ENCODE measurements at regions not wholly inside any gene's neighbourhood (a gene's known extent, or its start where the extent isn't known, plus 50 kb on each side); places are given as distances from the start of the nearest gene placed in this dataset.

GRCh38 chr5:29550523-29550922 is 1643.0 kb upstream of the CDH6 start:
- TF ChIP-seq CTCF (IDR thresholded peaks at IDR 0.05; ENCODE audit: insufficient read depth, low read length) = no peak
- H3K4me3 ChIP-seq (ENCODE audit: low read depth, low read length) = no peak overlapping the region
- no peak for DNase-seq (ENCODE audit: low read depth)

GRCh38 chr5:29548262-29548661 is 1645.2 kb upstream of the CDH6 start:
- H3K4me3 ChIP-seq (ENCODE audit: low read depth, low read length) = no peak overlapping the region
- no peak for DNase-seq (ENCODE audit: low read depth)
- TF ChIP-seq CTCF (IDR thresholded peaks at IDR 0.05; ENCODE audit: insufficient read depth, low read length) = no peak

- TF ChIP-seq CTCF (IDR thresholded peaks at IDR 0.05; ENCODE audit: insufficient read depth, low read length) = no peak
Observed at GRCh38 chr5:29547236-29547865, 1646.1 kb upstream of the CDH6 start.

GRCh38 chr5:29543501-29543900 is 1650.0 kb upstream of the CDH6 start:
- TF ChIP-seq CTCF (IDR thresholded peaks at IDR 0.05; ENCODE audit: insufficient read depth, low read length) = no peak
- H3K4me3 ChIP-seq (ENCODE audit: low read depth, low read length) = no peak overlapping the region
- no peak for DNase-seq (ENCODE audit: low read depth)

More at GRCh38 chr5:29547236-29547865, 1646.1 kb upstream of the CDH6 start:
- no peak overlapping the region for H3K4me3 ChIP-seq (ENCODE audit: low read depth, low read length)
- DNase-seq (ENCODE audit: low read depth) = no peak

- TF ChIP-seq CTCF (IDR thresholded peaks at IDR 0.05; ENCODE audit: insufficient read depth, low read length) = no peak
- DNase-seq (ENCODE audit: low read depth) = no peak
- H3K4me3 ChIP-seq (ENCODE audit: low read depth, low read length) = no peak overlapping the region
Observed at GRCh38 chr5:29524227-29524626, 1669.3 kb upstream of the CDH6 start.

- no peak for TF ChIP-seq CTCF (IDR thresholded peaks at IDR 0.05; ENCODE audit: insufficient read depth, low read length)
- DNase-seq (ENCODE audit: low read depth) = no peak
- no peak overlapping the region for H3K4me3 ChIP-seq (ENCODE audit: low read depth, low read length)
Observed at GRCh38 chr5:29518176-29518575, 1675.3 kb upstream of the CDH6 start.

- TF ChIP-seq CTCF (IDR thresholded peaks at IDR 0.05; ENCODE audit: insufficient read depth, low read length) = no peak
- DNase-seq (ENCODE audit: low read depth) = no peak
- H3K4me3 ChIP-seq (ENCODE audit: low read depth, low read length) = no peak overlapping the region
Observed at GRCh38 chr5:29516224-29516623, 1677.3 kb upstream of the CDH6 start.
